Upper lobe of left lung (tissue), 4 donors: ENCODE measurements at regions not wholly inside any gene's neighbourhood (a gene's known extent, or its start where the extent isn't known, plus 50 kb on each side); places are given as distances from the start of the nearest gene placed in this dataset.

Source experiments
- POLR2A ChIP-seq, 4 donors: fragments of 450-650 bp; IDR thresholded peaks; one replicate each; pipeline ENCODE4 v1.5.1; 2016 to 2017; ENCODE audit warnings: antibody characterized with exemption in 4 of 4, mild to moderate bottlenecking in 2 of 4
- TF ChIP-seq, protein P1 (sequence below), 6 experiments: fragments of 450-650 bp in 4 of 6; fragments of 200-600 bp in 2 of 6; sonication (generic) in 2 of 6; IDR thresholded peaks; one replicate each; pipeline ENCODE4 v1.5.1; 2016 to 2019; ENCODE audit warnings: antibody characterized with exemption in 6 of 6

DNA sequence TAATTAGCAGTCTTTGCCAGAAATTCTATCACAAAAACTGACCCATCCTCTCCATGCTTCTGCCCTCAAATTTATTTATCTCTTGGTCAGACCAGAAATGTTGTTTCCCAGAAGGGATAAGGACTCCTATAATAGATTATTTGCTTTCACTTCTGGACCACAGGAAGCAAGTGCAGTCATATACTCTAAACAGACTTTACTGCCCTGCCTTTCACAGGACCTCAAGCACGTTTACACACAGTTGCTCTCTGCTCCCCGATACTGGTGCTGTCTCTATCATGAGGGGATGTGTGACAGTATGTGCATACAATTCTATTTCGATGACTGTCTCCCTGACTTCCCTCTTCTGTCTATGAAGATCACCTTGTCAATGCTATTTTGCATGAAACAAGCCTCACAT lies 205.5 kb upstream of the TGFBR2 start:
- no peak for TF ChIP-seq POLR2A (IDR thresholded peaks at IDR 0.05)
- TF ChIP-seq, protein P1, sequence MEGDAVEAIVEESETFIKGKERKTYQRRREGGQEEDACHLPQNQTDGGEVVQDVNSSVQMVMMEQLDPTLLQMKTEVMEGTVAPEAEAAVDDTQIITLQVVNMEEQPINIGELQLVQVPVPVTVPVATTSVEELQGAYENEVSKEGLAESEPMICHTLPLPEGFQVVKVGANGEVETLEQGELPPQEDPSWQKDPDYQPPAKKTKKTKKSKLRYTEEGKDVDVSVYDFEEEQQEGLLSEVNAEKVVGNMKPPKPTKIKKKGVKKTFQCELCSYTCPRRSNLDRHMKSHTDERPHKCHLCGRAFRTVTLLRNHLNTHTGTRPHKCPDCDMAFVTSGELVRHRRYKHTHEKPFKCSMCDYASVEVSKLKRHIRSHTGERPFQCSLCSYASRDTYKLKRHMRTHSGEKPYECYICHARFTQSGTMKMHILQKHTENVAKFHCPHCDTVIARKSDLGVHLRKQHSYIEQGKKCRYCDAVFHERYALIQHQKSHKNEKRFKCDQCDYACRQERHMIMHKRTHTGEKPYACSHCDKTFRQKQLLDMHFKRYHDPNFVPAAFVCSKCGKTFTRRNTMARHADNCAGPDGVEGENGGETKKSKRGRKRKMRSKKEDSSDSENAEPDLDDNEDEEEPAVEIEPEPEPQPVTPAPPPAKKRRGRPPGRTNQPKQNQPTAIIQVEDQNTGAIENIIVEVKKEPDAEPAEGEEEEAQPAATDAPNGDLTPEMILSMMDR (IDR thresholded peaks at IDR 0.05): no peak
